Fibroblast of skin of right biceps (primary cell): ENCODE measurements at regions not wholly inside any gene's neighbourhood (a gene's known extent, or its start where the extent isn't known, plus 50 kb on each side); places are given as distances from the start of the nearest gene placed in this dataset.

ENCODE experiments used
- DNase-seq: peaks from one replicate; pipeline ENCODE4 v3.0.0-alpha.2; 2013

GRCh38 chr6:1113916-1114540 lies 197.9 kb upstream of the FOXQ1 start:
- DNase-seq: no peak

- DNase-seq: no peak
Observed at GRCh38 chr6:1111361-1111760, 200.5 kb upstream of the FOXQ1 start.

- DNase-seq: no peak
Observed at GRCh38 chr6:1110941-1111349, 201.0 kb upstream of the FOXQ1 start.

- DNase-seq: no peak
Observed at GRCh38 chr6:1110164-1110563, 201.7 kb upstream of the FOXQ1 start.

- DNase-seq: no peak
Observed at GRCh38 chr6:1109134-1109533, 202.8 kb upstream of the FOXQ1 start.

- no peak for DNase-seq
Observed at GRCh38 chr6:1108198-1108597, 203.7 kb upstream of the FOXQ1 start.

GRCh38 chr6:1107578-1107977 lies 204.3 kb upstream of the FOXQ1 start:
- no peak for DNase-seq

- DNase-seq: no peak
Observed at GRCh38 chr6:1105833-1106400, 206.0 kb upstream of the FOXQ1 start.

- DNase-seq: no peak
Observed at GRCh38 chr6:1104988-1105670, 206.8 kb upstream of the FOXQ1 start.

- peak; percentile 22 for DNase-seq
Observed at GRCh38 chr6:1103945-1104623, 207.8 kb upstream of the FOXQ1 start.

GRCh38 chr6:1103021-1103420 lies 208.9 kb upstream of the FOXQ1 start:
- peak; percentile 54 for DNase-seq

GRCh38 chr6:1100269-1100668 lies 211.6 kb upstream of the FOXQ1 start:
- DNase-seq: no peak

- no peak for DNase-seq
Observed at GRCh38 chr6:1099264-1099663, 212.6 kb upstream of the FOXQ1 start.

GRCh38 chr6:1096967-1097765 lies 214.7 kb upstream of the FOXQ1 start:
- DNase-seq: no peak

- peak; percentile 65 for DNase-seq
Observed at GRCh38 chr6:1094306-1094705, 217.6 kb upstream of the FOXQ1 start.

- no peak for DNase-seq
Observed at GRCh38 chr6:1091900-1092299, 220.0 kb upstream of the FOXQ1 start.

- DNase-seq: no peak
Observed at GRCh38 chr6:1089859-1090258, 222.0 kb upstream of the FOXQ1 start.

GRCh38 chr6:1088492-1089001 lies 223.4 kb upstream of the FOXQ1 start:
- DNase-seq: no peak

GRCh38 chr6:1087154-1087843 lies 224.6 kb upstream of the FOXQ1 start:
- DNase-seq: no peak

GRCh38 chr6:1086446-1087153 lies 225.3 kb upstream of the FOXQ1 start:
- DNase-seq: no peak

GRCh38 chr6:1082285-1082935 lies 229.5 kb upstream of the FOXQ1 start:
- DNase-seq: peak; percentile 77
